IMR-90 (cell line): ENCODE measurements at regions not wholly inside any gene's neighbourhood (a gene's known extent, or its start where the extent isn't known, plus 50 kb on each side); places are given as distances from the start of the nearest gene placed in this dataset.

Experiments
- ATAC-seq: fragments of 200-7000 bp; cut with Tn5 transposase; 2 replicates; pipeline ENCODE4 v1.9.1; 2020; ENCODE audit warnings: low read depth, mild to moderate bottlenecking, moderate library complexity
- BruUV-seq: library from RNA; stranded (reverse); fragments of 400-500 nt; replicated peaks from 2 replicates; lab custom pipeline; 2021; lab: Mats Ljungman, UMichigan
- CTCF ChIA-PET: fragments of 300-600 bp; formaldehyde crosslinking; extraction: SDS; loops from one replicate; lab custom pipeline; 2021; ENCODE audit warnings: antibody characterized with exemption; lab: Yijun Ruan, JAX
- POLR2A ChIA-PET: fragments of 300-600 bp; sonication (Branson Sonifier 250); formaldehyde crosslinking; loops from one replicate; lab custom pipeline; 2022; ENCODE audit warnings: antibody characterized with exemption; ENCODE audit not compliant: unreplicated experiment; lab: Charles Lee
- DNase-seq: peaks from one replicate; pipeline ENCODE4 v3.0.0; 2013
- H2AFZ ChIP-seq: replicated peaks from 2 replicates; pipeline ENCODE3; 2013; ENCODE audit warnings: low read length, mild to moderate bottlenecking; ENCODE audit not compliant: poor library complexity
- H2AK5ac ChIP-seq: 2 replicates; pipeline ENCODE4 v1.6.1; 2013; ENCODE audit warnings: low read depth, low read length, inconsistent platforms
- H2AK9ac ChIP-seq: replicated peaks from 2 replicates; pipeline ENCODE3; 2013; ENCODE audit warnings: mild to moderate bottlenecking, low read depth, low read length, moderate library complexity; ENCODE audit not compliant: poor library complexity
- H2BK120ac ChIP-seq: 2 replicates; pipeline ENCODE4 v1.6.1; 2013; ENCODE audit warnings: low read depth, low read length, inconsistent platforms
- H2BK15ac ChIP-seq: 3 replicates; pipeline ENCODE4 v1.6.1; 2013; ENCODE audit warnings: low read depth, low read length, inconsistent platforms
- H2BK20ac ChIP-seq: 2 replicates; pipeline ENCODE4 v1.6.1; 2013; ENCODE audit warnings: low read depth, mild to moderate bottlenecking, inconsistent platforms, low read length, moderate library complexity
- H2BK5ac ChIP-seq: 2 replicates; pipeline ENCODE4 v1.6.1; 2013; ENCODE audit warnings: mild to moderate bottlenecking, low read depth, low read length, inconsistent platforms; ENCODE audit not compliant: poor library complexity, severe bottlenecking
- H3K14ac ChIP-seq: replicated peaks from 2 replicates; pipeline ENCODE4 v1.6.1; 2013; ENCODE audit warnings: low read depth, low read length, inconsistent platforms
- H3K18ac ChIP-seq: 2 replicates; pipeline ENCODE4 v1.6.1; 2013; ENCODE audit warnings: low read depth, low read length, control low read depth
- H3K23ac ChIP-seq: 2 replicates; pipeline ENCODE4 v1.6.1; 2013; ENCODE audit warnings: low read depth, low read length, inconsistent platforms
- H3K27ac ChIP-seq: 2 replicates; pipeline ENCODE4 v1.5.1; 2013; ENCODE audit warnings: mild to moderate bottlenecking, control low read depth, low read length; ENCODE audit not compliant: insufficient read depth
- H3K27me3 ChIP-seq: 2 replicates; pipeline ENCODE4 v1.6.1; 2013; ENCODE audit warnings: low read length; ENCODE audit not compliant: control insufficient read depth, insufficient read depth
- H3K36me3 ChIP-seq: 2 replicates; pipeline ENCODE4 v1.6.1; 2013; ENCODE audit warnings: low read length, mixed read lengths; ENCODE audit not compliant: control insufficient read depth, insufficient read depth
- H3K4ac ChIP-seq: 2 replicates; pipeline ENCODE4 v1.6.1; 2013; ENCODE audit warnings: low read depth, low read length, inconsistent platforms
- H3K4me1 ChIP-seq: 2 replicates; pipeline ENCODE4 v1.6.1; 2013; ENCODE audit warnings: low read length, mixed read lengths; ENCODE audit not compliant: control insufficient read depth, insufficient read depth
- H3K4me2 ChIP-seq: 2 replicates; pipeline ENCODE4 v1.6.1; 2013; ENCODE audit warnings: low read depth, mild to moderate bottlenecking, control low read depth, low read length, moderate library complexity
- H3K4me3 ChIP-seq: 2 replicates; pipeline ENCODE4 v1.5.1; 2013; ENCODE audit warnings: low read depth, mild to moderate bottlenecking, control low read depth, low read length, moderate library complexity; ENCODE audit not compliant: insufficient read depth
- H3K56ac ChIP-seq: 2 replicates; pipeline ENCODE4 v1.6.1; 2013; ENCODE audit warnings: low read length, inconsistent platforms; ENCODE audit not compliant: insufficient read depth; ENCODE audit errors: extremely low read depth
- H3K79me1 ChIP-seq, 2 experiments: 2 replicates each; pipeline ENCODE4 v1.6.1; 2013; ENCODE audit warnings: low read length in 2 of 2, inconsistent platforms in 1 of 2, low read depth in 1 of 2
- H3K9ac ChIP-seq: 2 replicates; pipeline ENCODE4 v1.6.1; 2013; ENCODE audit warnings: low read depth, low read length, control low read depth
- H3K9me1 ChIP-seq: 2 replicates; pipeline ENCODE4 v1.6.1; 2013; ENCODE audit warnings: low read length, inconsistent platforms; ENCODE audit not compliant: insufficient read depth
- H3K9me3 ChIP-seq: 2 replicates; pipeline ENCODE4 v1.6.1; 2013; ENCODE audit warnings: low read length; ENCODE audit not compliant: control insufficient read depth, insufficient read depth
- H4K20me1 ChIP-seq: 2 replicates; pipeline ENCODE4 v1.6.1; 2013; ENCODE audit warnings: low read length, inconsistent platforms; ENCODE audit not compliant: insufficient read depth
- H4K5ac ChIP-seq: 2 replicates; pipeline ENCODE4 v1.6.1; 2013; ENCODE audit warnings: mild to moderate bottlenecking, low read depth, low read length, control low read depth
- H4K8ac ChIP-seq, 2 experiments: 2 replicates each; pipeline ENCODE4 v1.6.1; 2013; ENCODE audit warnings: low read depth in 2 of 2, low read length in 2 of 2, control low read depth in 1 of 2, inconsistent platforms in 1 of 2
- H4K91ac ChIP-seq: 2 replicates; pipeline ENCODE4 v1.6.1; 2013; ENCODE audit warnings: low read depth, low read length, inconsistent platforms; ENCODE audit not compliant: insufficient read depth
- BHLHE40 ChIP-seq: fragments of 150-350 bp; IDR thresholded peaks from 2 replicates; pipeline ENCODE4 v1.6.1; 2016; ENCODE audit warnings: mild to moderate bottlenecking, low read depth, low read length
- CEBPB ChIP-seq: IDR thresholded peaks from 2 replicates; pipeline ENCODE4 v1.6.1; 2012; ENCODE audit warnings: low read depth, low read length, improper control_type of control experiment
- CHD1 ChIP-seq: IDR thresholded peaks from 2 replicates; pipeline ENCODE4 v1.6.1; 2012; ENCODE audit warnings: low read depth, low read length, improper control_type of control experiment
- CTCF ChIP-seq: conservative IDR thresholded peaks from 2 replicates; pipeline ENCODE4 v1.5.1; 2012; ENCODE audit warnings: mild to moderate bottlenecking, low read depth, low read length, improper control_type of control experiment
- ELK1 ChIP-seq: fragments of 150-350 bp; IDR thresholded peaks from 2 replicates; pipeline ENCODE4 v1.6.1; 2016; ENCODE audit warnings: low read depth, mild to moderate bottlenecking, low read length, moderate library complexity, borderline replicate concordance
- FOS ChIP-seq: fragments of 150-350 bp; IDR thresholded peaks from 2 replicates; pipeline ENCODE4 v1.6.1; 2016; ENCODE audit warnings: low read depth, low read length
- MAFK ChIP-seq: IDR thresholded peaks from 2 replicates; pipeline ENCODE4 v1.6.1; 2012; ENCODE audit warnings: low read depth, low read length, improper control_type of control experiment
- MAZ ChIP-seq: IDR thresholded peaks from 2 replicates; pipeline ENCODE4 v1.6.1; 2012; ENCODE audit warnings: low read depth, mild to moderate bottlenecking, low read length, improper control_type of control experiment, moderate library complexity, borderline replicate concordance
- MXI1 ChIP-seq: IDR thresholded peaks from 2 replicates; pipeline ENCODE4 v1.6.1; 2012; ENCODE audit warnings: low read depth, mild to moderate bottlenecking, low read length, moderate library complexity, borderline replicate concordance
- NFE2L2 ChIP-seq: fragments of 150-350 bp; IDR thresholded peaks from 2 replicates; pipeline ENCODE4 v1.6.1; 2016; ENCODE audit warnings: low read depth, mild to moderate bottlenecking, low read length
- POLR2A ChIP-seq: IDR thresholded peaks from 2 replicates; pipeline ENCODE4 v1.6.1; 2012; ENCODE audit warnings: mild to moderate bottlenecking, low read depth, low read length
- RAD21 ChIP-seq: IDR thresholded peaks from 2 replicates; pipeline ENCODE4 v1.6.1; 2012; ENCODE audit warnings: low read length, improper control_type of control experiment
- RCOR1 ChIP-seq: IDR thresholded peaks from 2 replicates; pipeline ENCODE4 v1.6.1; 2012; ENCODE audit warnings: mild to moderate bottlenecking, low read length, improper control_type of control experiment; ENCODE audit not compliant: insufficient replicate concordance
- RFX5 ChIP-seq: IDR thresholded peaks from 2 replicates; pipeline ENCODE4 v1.8.0; 2012; ENCODE audit warnings: low read depth, mild to moderate bottlenecking, low read length, moderate library complexity
- SMC3 ChIP-seq: fragments of 150-350 bp; IDR thresholded peaks from 2 replicates; pipeline ENCODE4 v1.6.1; 2016; ENCODE audit warnings: low read depth, mild to moderate bottlenecking, antibody characterized with exemption, low read length, moderate library complexity
- USF2 ChIP-seq: fragments of 150-350 bp; IDR thresholded peaks from 2 replicates; pipeline ENCODE4 v1.6.1; 2017; ENCODE audit warnings: mild to moderate bottlenecking, antibody characterized with exemption, low read length, low read depth
- WGBS, 2 experiments: methylation state at CpG; one replicate each; pipeline versions ENCODE4 v1.1.5 to v1.1.7; 2013; ENCODE audit warnings: missing lambda C conversion rate in 2 of 2; ENCODE audit not compliant: insufficient read length in 1 of 2; ENCODE audit errors: extremely low coverage in 2 of 2; 5-methylcytosine and 5-hydroxymethylcytosine counted together
- dilution Hi-C: fragments of 300-500 bp; cut with HindIII; formaldehyde crosslinking; loops from one replicate; pipeline ENCODE4 v1.14.3; 2018; ENCODE audit warnings: low sequenced_read_pairs; ENCODE audit not compliant: unreplicated experiment
- in situ Hi-C: fragments of 300-500 bp; cut with MboI; formaldehyde crosslinking; loops from 3 replicates; pipeline ENCODE4 v1.14.3; 2019; ENCODE audit warnings: low sequenced_read_pairs, inconsistent platforms, mixed read lengths
- intact Hi-C: fragments of 100-400 bp; cut with micrococcal nuclease; formaldehyde crosslinking; loops from 2 replicates; pipeline ENCODE4 v1.10.0; 2022

DNA sequence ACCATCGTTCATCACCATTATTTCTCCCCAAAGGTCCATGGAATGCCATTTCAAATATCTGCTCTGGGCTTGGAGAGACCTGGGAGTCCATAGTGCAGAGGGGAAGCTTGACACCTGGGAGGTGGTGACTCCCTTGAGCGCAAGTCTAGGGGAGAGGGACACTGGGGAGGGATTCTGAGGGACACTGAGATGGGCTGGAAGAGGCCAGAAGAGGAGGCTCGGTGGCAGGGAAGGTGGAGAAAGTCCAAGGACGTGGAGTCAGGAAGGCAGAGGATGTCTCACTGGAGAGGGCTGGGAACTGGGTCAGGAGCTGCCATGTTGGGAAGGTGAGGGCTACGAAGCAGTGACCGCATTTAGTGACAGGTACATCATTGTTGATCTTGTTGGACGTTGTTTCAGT lies 160.3 kb upstream of the MVB12B start:
- TF ChIP-seq RFX5 = no peak
- no peak for TF ChIP-seq CEBPB
- no peak for TF ChIP-seq MAZ
- no peak for TF ChIP-seq ELK1
- TF ChIP-seq RAD21 = no peak
- TF ChIP-seq CTCF = no peak
- no peak for TF ChIP-seq NFE2L2
- TF ChIP-seq MXI1 = no peak
- TF ChIP-seq RCOR1 = no peak
- no peak for TF ChIP-seq CHD1
- TF ChIP-seq SMC3 = no peak
- no peak for TF ChIP-seq MAFK
- TF ChIP-seq POLR2A = no peak
- TF ChIP-seq USF2 = no peak
- no peak for TF ChIP-seq FOS
- no peak for TF ChIP-seq BHLHE40
- no peak overlapping the region for H2BK20ac ChIP-seq
- no peak overlapping the region for H3K18ac ChIP-seq
- no peaks in the 10 kb centered on the region for H3K4me1 ChIP-seq
- no peaks in the 10 kb centered on the region for H3K36me3 ChIP-seq
- ATAC-seq (no peak), DNase-seq (no peak)
- no peak overlapping the region for H4K8ac ChIP-seq
- H3K9ac ChIP-seq = no peak overlapping the region
- H4K20me1 ChIP-seq = no peaks in the 10 kb centered on the region
- in situ Hi-C loops (no loop called here), intact Hi-C loops (no loop called here), dilution Hi-C loops (no loop called here)
- no peak overlapping the region for H2AK9ac ChIP-seq
- H4K5ac ChIP-seq = no peak overlapping the region
- H2AFZ ChIP-seq = no peak overlapping the region
- no TSS peak for BruUV-seq
- no peak overlapping the region for H2AK5ac ChIP-seq
- POLR2A ChIA-PET = no interaction called here
- CTCF ChIA-PET = no interaction called here
- H3K79me1 ChIP-seq = no peaks in the 10 kb centered on the region
- H3K4me2 ChIP-seq = no peak overlapping the region
- no peak overlapping the region for H3K14ac ChIP-seq
- H3K4ac ChIP-seq = no peak overlapping the region
- H3K23ac ChIP-seq = no peak overlapping the region
- H2BK120ac ChIP-seq = no peak overlapping the region
- 46% methylated on average over 6 of the region's 7 CpGs; no CpG with 5 or more reads in 1 of the 2 experiments for WGBS, 2 experiments
- H3K27ac ChIP-seq = no peak overlapping the region
- no peak overlapping the region for H4K91ac ChIP-seq
- H3K27me3 ChIP-seq = peaks cover 19% of the 10 kb centered on the region
- H3K56ac ChIP-seq = no peak overlapping the region
- no peak overlapping the region for H3K4me3 ChIP-seq
- H3K9me3 ChIP-seq = no peaks in the 10 kb centered on the region
- H2BK15ac ChIP-seq = no peak overlapping the region
- H2BK5ac ChIP-seq = no peak overlapping the region
- no peaks in the 10 kb centered on the region for H3K9me1 ChIP-seq
